CD4-positive, alpha-beta T cell treated with Interleukin-21 for 1 hour (primary cell): ENCODE measurements at regions not wholly inside any gene's neighbourhood (a gene's known extent, or its start where the extent isn't known, plus 50 kb on each side); places are given as distances from the start of the nearest gene placed in this dataset.

Source experiments
- DNase-seq: peaks from one replicate; pipeline ENCODE4 v3.0.0-alpha.2; 2020

DNA sequence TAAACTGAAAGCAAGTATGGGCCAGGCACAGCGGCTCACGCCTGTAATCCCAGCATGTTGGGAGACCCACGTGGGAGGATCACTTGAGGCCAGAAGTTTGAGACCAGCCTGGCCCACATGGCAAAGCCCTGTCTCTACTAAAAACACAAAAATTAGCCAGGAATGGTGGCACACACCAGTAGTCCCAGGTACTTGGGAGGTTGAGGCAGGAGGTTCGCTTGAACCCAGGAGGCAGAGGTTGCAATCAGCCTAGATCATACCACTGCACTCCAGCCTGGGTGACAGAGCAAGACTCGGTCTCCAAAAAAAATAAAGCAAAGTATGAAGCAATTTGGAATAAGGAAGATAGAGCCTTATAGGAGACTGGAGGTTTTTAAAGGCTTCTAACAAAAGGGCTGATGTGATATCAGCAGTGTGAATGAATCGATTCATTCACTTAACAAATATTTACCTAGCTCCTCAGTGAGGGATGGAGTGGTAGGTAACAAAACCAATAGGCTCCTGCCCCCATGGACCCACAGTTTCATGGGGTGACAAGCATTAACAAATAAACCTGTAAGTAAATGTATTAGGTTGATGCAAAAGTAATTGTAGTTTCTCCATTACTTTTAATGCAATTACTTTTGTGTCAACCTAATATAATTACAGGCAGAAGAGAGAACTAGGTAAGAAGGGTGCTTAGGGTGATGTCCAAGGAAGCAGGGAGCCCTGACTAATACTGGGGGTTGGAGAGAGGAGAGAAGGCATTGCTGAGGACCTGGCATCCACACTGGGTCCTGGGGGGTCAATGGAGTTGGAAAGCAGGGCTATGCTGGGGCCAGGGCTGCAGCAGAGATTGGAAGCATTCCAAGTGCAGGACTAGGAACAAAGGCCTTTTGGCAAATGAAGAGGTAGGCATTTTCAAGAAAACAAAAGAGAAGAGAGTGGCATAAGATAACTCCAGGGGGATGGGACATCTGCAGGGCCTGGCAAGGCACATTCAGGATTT, 195.4 kb upstream of the ARL4C start:
- no peak for DNase-seq

DNA sequence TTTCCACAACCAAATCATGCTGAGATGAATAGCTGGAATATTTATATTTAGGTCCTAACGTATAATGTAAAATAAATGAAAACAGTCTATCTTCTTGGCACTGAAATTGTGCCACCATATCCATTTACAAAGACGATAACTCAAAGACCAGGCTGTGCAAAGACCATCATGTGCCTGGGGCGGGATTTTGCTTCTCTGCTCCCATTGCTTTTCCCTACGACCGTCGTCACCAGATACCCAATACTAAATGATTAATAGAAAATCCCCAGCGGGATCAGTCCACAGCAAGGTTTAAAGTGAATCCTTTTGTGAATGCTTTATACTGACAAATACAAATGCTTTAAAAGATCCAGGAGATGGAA, 194.3 kb upstream of the ARL4C start:
- DNase-seq: no peak

DNA sequence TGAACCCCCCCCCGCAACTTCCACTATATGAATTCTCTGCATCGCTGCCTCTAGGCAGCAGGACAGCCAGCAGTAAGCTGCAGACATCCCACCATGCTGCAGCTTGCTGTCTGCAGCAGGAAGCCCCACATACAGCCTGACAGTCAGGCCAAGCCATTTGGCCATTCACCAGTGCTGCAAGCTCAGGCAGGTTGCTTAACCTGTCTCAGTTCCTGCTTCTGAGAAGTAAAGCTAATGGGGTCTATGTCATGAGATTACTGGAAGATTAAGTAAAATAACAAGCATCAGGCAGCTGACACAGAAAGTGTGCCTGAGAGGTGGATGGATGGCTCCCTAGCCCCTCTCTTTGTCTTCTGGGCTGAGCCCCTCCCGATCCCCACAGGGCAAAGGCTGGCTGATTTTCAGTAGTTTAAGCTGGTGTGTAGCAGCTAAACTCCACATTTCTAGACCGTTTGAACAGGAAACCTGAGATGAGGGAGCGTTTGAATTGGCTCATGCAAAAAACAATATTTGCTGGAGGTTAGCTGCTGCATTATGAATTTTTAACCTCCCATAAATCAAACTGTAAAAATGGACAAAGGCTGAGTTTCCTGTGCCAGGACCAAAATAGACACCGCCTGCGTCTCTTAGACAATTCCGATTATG, 193.8 kb upstream of the ARL4C start:
- no peak for DNase-seq

GRCh38 chr2:234689911-234690379, 193.1 kb upstream of the ARL4C start:
- DNase-seq: no peak

DNA sequence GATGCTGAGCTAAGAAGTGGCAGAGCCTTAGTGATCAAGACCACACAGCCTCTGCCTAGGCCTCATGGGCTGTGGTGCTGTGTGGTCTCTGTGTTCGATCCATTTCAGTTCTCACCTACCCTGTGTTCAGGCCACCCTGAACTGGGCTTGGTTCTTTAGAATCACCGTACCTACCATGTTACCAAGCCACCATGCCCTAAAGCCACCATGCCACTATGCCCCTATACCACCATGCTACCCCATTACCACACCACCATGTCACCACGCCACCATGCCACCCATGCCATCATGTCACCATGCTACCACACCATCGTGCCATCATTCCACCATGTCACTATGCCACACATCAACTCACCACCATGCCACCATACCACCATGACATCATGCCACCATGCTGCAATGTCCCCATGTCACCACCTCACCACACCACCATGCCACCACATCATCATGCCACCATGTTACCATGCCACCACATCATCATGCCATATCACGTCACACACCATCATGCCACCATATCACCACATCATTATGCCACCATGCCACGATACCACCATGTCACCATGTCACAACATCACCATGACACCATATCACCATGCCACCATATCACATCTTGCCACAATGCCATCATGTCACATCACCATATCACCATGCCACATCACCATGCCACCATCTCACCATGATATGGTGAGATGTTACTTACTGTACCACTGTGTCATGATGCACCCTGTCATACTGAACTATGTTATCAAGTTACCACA, 191.0 kb upstream of the ARL4C start:
- no peak for DNase-seq

GRCh38 chr2:234686088-234686890, 189.4 kb upstream of the ARL4C start:
- no peak for DNase-seq

- DNase-seq: no peak
Observed at GRCh38 chr2:234684466-234684865, 187.6 kb upstream of the ARL4C start.

DNA sequence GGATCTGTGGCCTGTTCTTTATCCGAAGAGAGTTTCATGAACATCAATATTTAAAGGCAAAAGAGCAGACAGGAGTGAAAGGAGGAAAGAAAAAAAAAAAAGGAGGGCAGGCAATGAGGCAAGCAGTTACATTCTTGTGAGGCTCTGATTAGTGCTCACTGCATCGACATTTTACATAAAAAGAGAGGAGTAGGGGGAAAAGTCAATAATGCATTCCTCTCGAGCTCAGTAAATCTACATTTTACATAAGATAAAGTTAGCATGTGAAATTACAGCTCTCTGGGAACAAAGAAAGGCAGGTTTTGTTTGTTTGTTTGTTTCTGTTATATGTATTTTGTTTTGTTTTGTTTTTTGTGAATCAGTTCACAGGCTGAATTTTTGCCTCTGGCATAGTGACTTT, 187.1 kb upstream of the ARL4C start:
- no peak for DNase-seq

DNA sequence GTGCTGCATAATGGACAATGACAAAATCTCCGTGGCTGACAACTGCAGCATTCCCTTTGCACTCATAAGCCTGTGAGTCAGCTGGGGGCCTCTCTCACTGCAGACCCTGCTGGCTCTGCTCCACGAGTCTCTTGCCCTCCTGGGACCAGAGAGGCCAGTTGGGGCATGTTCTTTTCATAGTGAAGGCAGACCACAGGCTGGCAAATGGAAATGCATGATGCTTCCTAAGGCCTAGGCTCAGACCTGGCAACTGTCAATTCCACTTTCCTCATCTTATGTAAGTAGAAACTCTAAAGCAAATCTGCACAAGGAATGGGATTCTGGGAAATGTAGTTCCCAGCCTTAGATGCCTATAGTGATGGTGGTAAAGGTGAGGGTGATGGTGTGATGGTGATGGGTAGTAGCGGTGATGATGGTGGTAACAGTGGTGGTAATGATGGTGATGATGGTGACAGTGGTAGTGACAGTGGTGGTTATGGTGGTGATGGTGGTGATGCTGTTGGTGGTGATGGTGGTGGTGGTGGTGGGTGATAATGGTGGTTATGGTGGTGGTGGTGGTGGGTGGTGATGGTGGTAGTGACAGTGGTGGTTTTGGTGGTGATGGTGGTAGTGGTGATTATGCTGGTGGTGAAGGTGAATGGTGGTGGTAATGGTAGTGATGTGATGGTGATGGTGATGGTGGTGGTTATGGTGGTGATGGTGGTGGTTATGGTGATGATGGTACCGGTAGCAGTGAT, 185.8 kb upstream of the ARL4C start:
- no peak for DNase-seq

DNA sequence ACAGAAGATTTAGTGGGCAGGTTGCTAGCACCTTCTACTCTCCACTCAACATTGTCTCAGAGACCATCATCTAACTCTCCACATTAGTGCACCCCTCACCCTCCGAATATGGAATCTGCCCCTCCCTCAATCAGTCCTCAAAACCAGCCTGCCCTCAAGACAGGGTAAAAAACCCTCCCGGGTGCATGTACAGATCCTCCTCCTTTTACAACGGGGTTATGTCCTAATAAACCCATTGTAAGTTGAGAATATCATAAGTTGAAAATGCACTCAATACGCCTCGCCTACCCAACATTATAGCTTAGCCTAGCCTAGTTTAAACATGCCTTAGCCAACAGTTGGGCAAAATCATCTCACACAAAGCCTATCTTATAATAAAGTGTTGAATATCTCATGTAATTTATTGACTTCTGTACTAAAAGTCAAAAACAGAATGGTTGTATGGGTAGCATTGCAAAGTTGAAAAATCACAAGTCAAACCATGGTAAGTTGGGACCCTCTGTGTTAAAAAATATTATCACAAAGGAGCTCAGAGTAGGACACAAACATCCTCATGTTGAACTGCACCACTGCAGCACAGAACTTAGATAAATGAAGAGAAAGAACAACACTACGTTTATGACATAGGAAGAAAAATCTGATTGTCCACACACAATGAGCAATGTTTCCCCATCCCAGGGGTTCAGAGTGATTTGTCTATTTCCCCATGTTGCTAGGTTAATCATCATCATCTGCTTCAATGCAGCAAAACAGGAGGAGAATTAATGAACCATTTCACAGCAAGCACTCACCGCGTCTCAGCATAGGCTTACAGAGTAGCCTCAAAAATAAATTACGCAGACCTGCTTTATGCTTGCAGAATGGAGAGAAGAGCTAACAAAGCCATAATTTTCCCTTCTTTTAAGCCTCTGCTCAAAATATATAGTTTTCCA, 184.1 kb upstream of the ARL4C start:
- no peak for DNase-seq

DNA sequence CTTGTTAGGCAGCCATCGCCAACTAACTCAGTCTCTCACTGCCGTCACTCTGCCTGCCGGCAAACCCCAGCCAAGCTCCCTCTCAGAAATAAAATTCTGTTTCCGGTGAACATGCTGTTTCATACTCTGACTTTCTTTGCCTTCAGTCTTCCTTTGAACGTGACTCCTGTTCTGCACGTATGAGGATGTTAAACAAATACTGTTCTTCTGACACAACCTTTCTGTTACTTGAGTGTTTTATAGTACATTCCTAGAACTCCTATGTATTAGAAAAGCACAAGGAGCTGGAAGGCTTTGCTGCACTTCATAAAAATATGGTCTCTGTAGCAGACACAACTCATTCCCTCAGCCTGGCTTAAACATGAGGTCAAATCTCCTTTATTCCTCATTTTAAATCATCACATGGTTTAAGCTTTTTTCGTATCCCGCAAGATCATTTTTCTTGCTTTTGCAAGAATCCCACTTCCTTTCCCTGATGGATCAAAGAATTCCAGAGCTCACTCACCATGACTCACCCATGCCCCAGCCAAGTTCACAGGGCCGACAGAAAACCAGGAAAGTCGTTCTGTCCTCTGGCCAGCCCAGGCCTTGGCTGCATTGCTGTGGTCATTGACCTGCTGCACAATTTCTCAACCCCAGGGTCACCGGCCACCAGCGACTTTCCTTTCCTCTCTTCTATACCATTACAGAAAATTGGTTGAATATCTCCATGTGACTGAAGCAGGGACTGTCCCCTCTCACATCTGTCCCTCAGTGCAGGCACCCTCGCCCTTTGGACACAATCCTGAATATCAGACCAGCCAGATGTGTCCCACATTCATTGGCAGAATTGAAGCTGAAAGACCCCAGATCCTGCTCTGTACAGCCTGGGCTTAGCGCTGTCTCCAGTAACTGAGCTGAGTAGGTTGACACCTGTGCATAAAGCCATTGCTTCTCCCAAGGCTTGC, 183.1 kb upstream of the ARL4C start:
- DNase-seq: no peak

DNA sequence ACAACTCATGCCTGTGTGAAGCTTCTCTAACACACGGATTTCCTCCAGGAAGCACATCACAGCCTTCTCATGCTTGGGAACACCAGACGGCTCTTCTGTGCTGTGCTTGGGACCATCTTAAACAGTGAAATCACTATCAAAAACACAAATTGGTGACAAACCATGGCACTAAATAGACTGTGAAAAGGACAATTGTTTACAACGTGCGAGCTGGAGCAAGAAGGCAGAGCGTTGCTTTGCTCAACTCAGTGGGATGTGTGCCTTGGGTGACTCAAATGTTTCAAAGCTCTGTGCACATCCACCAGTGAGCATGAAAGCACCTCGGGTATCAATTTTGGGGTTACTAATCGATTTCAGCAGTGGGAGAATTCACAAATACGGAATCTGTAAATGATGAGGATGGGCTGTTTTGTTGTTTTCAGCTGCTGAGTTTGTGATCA, 182.4 kb upstream of the ARL4C start:
- DNase-seq: no peak

- no peak for DNase-seq
Observed at GRCh38 chr2:234678711-234679110, 181.8 kb upstream of the ARL4C start.

DNA sequence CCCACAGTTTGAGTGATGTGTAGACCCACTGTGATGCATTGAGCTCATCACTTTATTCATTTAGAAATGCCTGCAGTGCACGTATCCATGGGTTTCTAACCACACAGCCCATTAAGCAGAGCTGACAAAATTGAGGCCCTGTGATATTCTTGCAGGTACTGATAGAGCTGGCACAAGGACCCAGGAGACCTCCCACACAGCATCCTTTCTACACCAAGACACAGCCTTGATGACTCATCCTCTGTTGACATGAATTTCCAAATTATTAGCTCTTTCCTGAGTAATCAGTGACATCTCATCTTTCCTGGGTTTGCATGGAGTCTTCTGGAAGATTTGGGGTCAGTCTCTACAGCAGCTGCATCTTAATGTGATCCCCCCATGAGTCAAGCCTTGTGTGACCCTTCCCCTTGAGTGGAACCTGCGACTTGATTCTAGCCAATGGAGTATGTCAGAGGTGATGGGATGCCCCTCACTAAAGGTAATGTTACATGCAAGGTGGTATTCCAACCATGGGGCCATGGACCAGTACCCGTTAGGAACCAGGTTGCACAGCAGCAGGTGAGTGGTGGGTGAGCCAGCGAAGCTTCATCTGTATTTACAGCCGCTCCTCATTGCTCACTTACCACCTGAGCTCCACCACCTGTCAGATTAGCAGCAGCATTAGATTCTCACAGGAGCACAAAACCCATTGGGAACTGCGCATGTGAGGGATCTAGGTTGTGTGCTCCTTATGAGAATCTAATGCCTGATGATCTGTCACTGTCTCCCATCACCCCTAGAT, 181.1 kb upstream of the ARL4C start:
- DNase-seq: no peak

GRCh38 chr2:234676783-234677450, 180.0 kb upstream of the ARL4C start:
- no peak for DNase-seq

- DNase-seq: no peak
Observed at GRCh38 chr2:234676109-234676782, 179.4 kb upstream of the ARL4C start.

GRCh38 chr2:234674781-234675201, 177.9 kb upstream of the ARL4C start:
- no peak for DNase-seq
